Heart left ventricle (tissue), 13 donors: ENCODE measurements at regions not wholly inside any gene's neighbourhood (a gene's known extent, or its start where the extent isn't known, plus 50 kb on each side); places are given as distances from the start of the nearest gene placed in this dataset.

Source experiments
- CTCF ChIP-seq, 12 donors: fragments of 200-600 bp; sonication (generic) in 4 of 12; IDR thresholded peaks; one replicate each; pipeline versions ENCODE4 v1.5.0 to v1.8.0; 2018 to 2022; ENCODE audit warnings: antibody characterized with exemption in 12 of 12, mild to moderate bottlenecking in 5 of 12
- POLR2A ChIP-seq, 2 donors: fragments of 450-650 bp; IDR thresholded peaks; one replicate each; pipeline ENCODE4 v1.6.1; 2017; ENCODE audit warnings: antibody characterized with exemption in 2 of 2, mild to moderate bottlenecking in 2 of 2, moderate library complexity in 2 of 2
- donor health status: ischemic (EF 13 %, LVEDD 7.1; RV severe dilation, severe dysfunction).
- donor health status: DM: no; HTN: yes; CAD: no.
- donor health status: DM: no; HTN: no; CAD: no.
- donor health status: ischemic (EF 25% LVEDD 6.9; RV normal size, moderate dysfunction).
- donor health status: ischemic (EF 25% LVEDD 5.7; RV mildly dilated, moderate dysfunction).
- donor health status: ischemic (EF 35%, LVEDD 5.7; RV mildly dilated, moderate dysfunction).
- donor health status: nonischemic (EF 11% LVEDD 7.7; RV severe dilation, severe dysfunction).
- donor health status: DM: yes; HTN: yes; CAD: no.
- donor health status: PGD.
- donor health status: ischemic (EF 29% LVEDD 5.4; RV normal size, mild dysfunction).
- donor health status: nonischemic (EF 23%, LVEDD 6.1; RV moderate dilation, normal function).

GRCh38 chr5:109614301-109614700 is 75.4 kb upstream of the MAN2A1 start:
- no peak for TF ChIP-seq CTCF (IDR thresholded peaks at IDR 0.05)
- no peak for TF ChIP-seq POLR2A (IDR thresholded peaks at IDR 0.05)
